ENCODE measurements at regions not wholly inside any gene's neighbourhood (a gene's known extent, or its start where the extent isn't known, plus 50 kb on each side); places are given as distances from the start of the nearest gene placed in this dataset.
"Not testable (repeated sequence)": the region's sequence is repeated elsewhere in the genome, so short reads cannot be mapped to it uniquely, and the experiment has no call there.

GRCh38 chr7:6970180-6970579 is 144.1 kb upstream of the CCZ1B start:
- TF ChIP-seq EZH2phosphoT487 (IDR thresholded peaks at IDR 0.05; ENCODE audit: low read length); CTCF (IDR thresholded peaks at IDR 0.05; ENCODE audit: low read length); EZH2 (optimal IDR thresholded peaks at IDR 0.05; ENCODE audit: low read depth, low read length): not testable (repeated sequence)
